SU-DHL-6 (cell line): ENCODE measurements at regions not wholly inside any gene's neighbourhood (a gene's known extent, or its start where the extent isn't known, plus 50 kb on each side); places are given as distances from the start of the nearest gene placed in this dataset.

Source experiments
- EZH2phosphoT487 ChIP-seq: fragments of 200-600 bp; sonication (generic), shearing (Covaris generic); conservative IDR thresholded peaks from 2 replicates; pipeline ENCODE4 v1.6.1; 2018; ENCODE audit warnings: mild to moderate bottlenecking, antibody characterized with exemption, low read length, moderate library complexity, mixed read lengths
- TF ChIP-seq, protein P1 (sequence below): fragments of 200-600 bp; sonication (generic); IDR thresholded peaks from one replicate; pipeline ENCODE4 v1.5.1; 2017; ENCODE audit warnings: antibody characterized with exemption, mild to moderate bottlenecking, low read length, moderate library complexity; ENCODE audit not compliant: insufficient read depth, poor library complexity, severe bottlenecking

GRCh38 chr4:45199736-45200135 lies 473.4 kb upstream of the GNPDA2 start:
- TF ChIP-seq, protein P1, sequence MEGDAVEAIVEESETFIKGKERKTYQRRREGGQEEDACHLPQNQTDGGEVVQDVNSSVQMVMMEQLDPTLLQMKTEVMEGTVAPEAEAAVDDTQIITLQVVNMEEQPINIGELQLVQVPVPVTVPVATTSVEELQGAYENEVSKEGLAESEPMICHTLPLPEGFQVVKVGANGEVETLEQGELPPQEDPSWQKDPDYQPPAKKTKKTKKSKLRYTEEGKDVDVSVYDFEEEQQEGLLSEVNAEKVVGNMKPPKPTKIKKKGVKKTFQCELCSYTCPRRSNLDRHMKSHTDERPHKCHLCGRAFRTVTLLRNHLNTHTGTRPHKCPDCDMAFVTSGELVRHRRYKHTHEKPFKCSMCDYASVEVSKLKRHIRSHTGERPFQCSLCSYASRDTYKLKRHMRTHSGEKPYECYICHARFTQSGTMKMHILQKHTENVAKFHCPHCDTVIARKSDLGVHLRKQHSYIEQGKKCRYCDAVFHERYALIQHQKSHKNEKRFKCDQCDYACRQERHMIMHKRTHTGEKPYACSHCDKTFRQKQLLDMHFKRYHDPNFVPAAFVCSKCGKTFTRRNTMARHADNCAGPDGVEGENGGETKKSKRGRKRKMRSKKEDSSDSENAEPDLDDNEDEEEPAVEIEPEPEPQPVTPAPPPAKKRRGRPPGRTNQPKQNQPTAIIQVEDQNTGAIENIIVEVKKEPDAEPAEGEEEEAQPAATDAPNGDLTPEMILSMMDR, result no peak
- TF ChIP-seq EZH2phosphoT487, result no peak
